ENCODE measurements at regions not wholly inside any gene's neighbourhood (a gene's known extent, or its start where the extent isn't known, plus 50 kb on each side); places are given as distances from the start of the nearest gene placed in this dataset.

- no peak overlapping the region for H3K27ac ChIP-seq
- TF ChIP-seq CTCF (IDR thresholded peaks at IDR 0.05) = no peak
- ATAC-seq (ENCODE audit: insufficient number of reproducible peaks, low FRiP score, low read depth) = no peak
Observed at GRCh38 chr7:93632371-93632770, 57.8 kb upstream of the CALCR start.

GRCh38 chr7:93629291-93629801 lies 54.8 kb upstream of the CALCR start:
- DNase-seq (ENCODE audit: low spot score) (no peak), ATAC-seq (ENCODE audit: insufficient number of reproducible peaks, low FRiP score, low read depth) (no peak)
- Histone ChIP-seq H3K27me3 (replicated peaks; ENCODE audit: insufficient read depth) (no peaks in the 10 kb centered on the region), H3K36me3 (no peaks in the 10 kb centered on the region), H3K4me1 (ENCODE audit: control insufficient read depth in 1 of 2, low read depth in 2 of 2) (no peaks in the 10 kb centered on the region), H3K4me3 (no peak overlapping the region), H3K9me3 (no peaks in the 10 kb centered on the region), H3K27ac (no peak overlapping the region)
- no peak for TF ChIP-seq CTCF (IDR thresholded peaks at IDR 0.05)

More at GRCh38 chr7:93632371-93632770, 57.8 kb upstream of the CALCR start:
- no peaks in the 10 kb centered on the region for H3K4me1 ChIP-seq (ENCODE audit: control insufficient read depth in 1 of 2, low read depth in 2 of 2)
- H3K36me3 ChIP-seq = no peaks in the 10 kb centered on the region
- DNase-seq (ENCODE audit: low spot score) = no peak
- no peaks in the 10 kb centered on the region for H3K9me3 ChIP-seq
- H3K27me3 ChIP-seq (replicated peaks; ENCODE audit: insufficient read depth) = no peaks in the 10 kb centered on the region
- H3K4me3 ChIP-seq = no peak overlapping the region

- no peak overlapping the region for H3K27ac ChIP-seq
- H3K9me3 ChIP-seq = no peaks in the 10 kb centered on the region
- ATAC-seq (ENCODE audit: insufficient number of reproducible peaks, low FRiP score, low read depth) (no peak), DNase-seq (ENCODE audit: low spot score) (no peak)
- TF ChIP-seq CTCF (IDR thresholded peaks at IDR 0.05) = no peak
- no peaks in the 10 kb centered on the region for H3K4me1 ChIP-seq (ENCODE audit: control insufficient read depth in 1 of 2, low read depth in 2 of 2)
- no peak overlapping the region for H3K4me3 ChIP-seq
- H3K36me3 ChIP-seq = no peaks in the 10 kb centered on the region
- H3K27me3 ChIP-seq (replicated peaks; ENCODE audit: insufficient read depth) = no peaks in the 10 kb centered on the region
Observed at GRCh38 chr7:93626869-93627268, 52.3 kb upstream of the CALCR start.

Data from thoracic aorta (tissue), 2 donors.